ENCODE measurements at regions not wholly inside any gene's neighbourhood (a gene's known extent, or its start where the extent isn't known, plus 50 kb on each side); places are given as distances from the start of the nearest gene placed in this dataset.

GRCh38 chr4:188408244-188409030 is 269.2 kb downstream of the TRIML1 start:
- TF ChIP-seq CTCF (IDR thresholded peaks at IDR 0.05; ENCODE audit: low read depth, low read length) (no peak), EZH2phosphoT487 (IDR thresholded peaks at IDR 0.05; ENCODE audit: low read depth) (no peak)
